Skeletal muscle tissue (tissue), 3 donors: ENCODE measurements at regions not wholly inside any gene's neighbourhood (a gene's known extent, or its start where the extent isn't known, plus 50 kb on each side); places are given as distances from the start of the nearest gene placed in this dataset.
A peak's percentile ranks its signal among the peaks of the same experiment; 100 is the strongest.

Experiments
- H3K27ac ChIP-seq: one replicate; pipeline ENCODE4 v1.7.0; 2013; ENCODE audit warnings: mild to moderate bottlenecking, low read depth, low read length, inconsistent platforms
- H3K27me3 ChIP-seq, 3 donors: one replicate each; pipeline ENCODE4 v1.7.0; 2013; ENCODE audit warnings: low read length in 3 of 3; ENCODE audit not compliant: control insufficient read depth in 3 of 3, insufficient read depth in 3 of 3
- H3K36me3 ChIP-seq, 3 donors: one replicate each; pipeline ENCODE4 v1.7.0; 2013; ENCODE audit warnings: low read length in 3 of 3; ENCODE audit not compliant: control insufficient read depth in 3 of 3, insufficient read depth in 3 of 3
- H3K4me1 ChIP-seq, 3 donors: one replicate each; pipeline ENCODE4 v1.7.0; 2013; ENCODE audit warnings: low read length in 3 of 3, mild to moderate bottlenecking in 3 of 3; ENCODE audit not compliant: control insufficient read depth in 3 of 3, insufficient read depth in 3 of 3
- H3K4me3 ChIP-seq, 3 donors: one replicate each; pipeline ENCODE4 v1.7.0; 2013; ENCODE audit warnings: low read length in 3 of 3
- H3K9ac ChIP-seq, 3 donors: one replicate each; pipeline ENCODE4 v1.7.0; 2013; ENCODE audit warnings: low read length in 3 of 3, mild to moderate bottlenecking in 3 of 3, moderate library complexity in 2 of 3, low read depth in 1 of 3
- H3K9me3 ChIP-seq, 3 donors: one replicate each; pipeline ENCODE4 v1.7.0; 2013; ENCODE audit warnings: low read length in 3 of 3; ENCODE audit not compliant: control insufficient read depth in 3 of 3
- donor health status: Osteomylitis.

GRCh38 chr3:22977650-22978289, 225.4 kb upstream of the UBE2E2 start:
- H3K36me3 ChIP-seq: no peaks in the 10 kb centered on the region
- H3K9me3 ChIP-seq: peaks cover 0 to 4% (median 0%) of the 10 kb centered on the region in 3 donors
- no peak overlapping the region for H3K27ac ChIP-seq

GRCh38 chr3:22979581-22979980, 223.5 kb upstream of the UBE2E2 start:
- Histone ChIP-seq H3K27ac (no peak overlapping the region), H3K9me3 (no peaks in the 10 kb centered on the region), H3K9ac (no peak overlapping the region), H3K27me3 (no peaks in the 10 kb centered on the region), H3K36me3 (no peaks in the 10 kb centered on the region), H3K4me3 (no peak overlapping the region), H3K4me1 (peaks cover 0 to 2% (median 0%) of the 10 kb centered on the region in 3 donors)

More at GRCh38 chr3:22977650-22978289, 225.4 kb upstream of the UBE2E2 start:
- peaks cover 0 to 2% (median 0%) of the 10 kb centered on the region in 3 donors for H3K4me1 ChIP-seq
- H3K27me3 ChIP-seq: no peaks in the 10 kb centered on the region
- no peak overlapping the region for H3K4me3 ChIP-seq
- H3K9ac ChIP-seq: no peak overlapping the region

GRCh38 chr3:22980346-22980745, 222.8 kb upstream of the UBE2E2 start:
- Histone ChIP-seq H3K36me3 (no peaks in the 10 kb centered on the region), H3K27ac (no peak overlapping the region), H3K4me1 (peaks cover 0 to 2% (median 0%) of the 10 kb centered on the region in 3 donors), H3K27me3 (no peaks in the 10 kb centered on the region), H3K9me3 (peaks cover 0 to under 1% (median 0%) of the 10 kb centered on the region in 3 donors), H3K4me3 (no peak overlapping the region), H3K9ac (no peak overlapping the region)

- no peak overlapping the region for H3K4me3 ChIP-seq
- no peaks in the 10 kb centered on the region for H3K36me3 ChIP-seq
- no peak overlapping the region for H3K9ac ChIP-seq
- no peaks in the 10 kb centered on the region for H3K27me3 ChIP-seq
- H3K27ac ChIP-seq: no peak overlapping the region
- H3K4me1 ChIP-seq: peaks cover 0 to 2% (median 0%) of the 10 kb centered on the region in 3 donors
- H3K9me3 ChIP-seq: peaks cover 0 to 3% (median 3%) of the 10 kb centered on the region in 3 donors
Observed at GRCh38 chr3:22981166-22981565, 222.0 kb upstream of the UBE2E2 start.

- no peak overlapping the region for H3K4me3 ChIP-seq
- no peaks in the 10 kb centered on the region for H3K36me3 ChIP-seq
- H3K27ac ChIP-seq: no peak overlapping the region
- peaks cover 0 to 3% (median 3%) of the 10 kb centered on the region in 3 donors for H3K9me3 ChIP-seq
- no peak overlapping the region for H3K9ac ChIP-seq
- peaks cover 0 to 2% (median 0%) of the 10 kb centered on the region in 3 donors for H3K4me1 ChIP-seq
- H3K27me3 ChIP-seq: no peaks in the 10 kb centered on the region
Observed at GRCh38 chr3:22981861-22982260, 221.3 kb upstream of the UBE2E2 start.

GRCh38 chr3:22982981-22983587, 220.0 kb upstream of the UBE2E2 start:
- Histone ChIP-seq H3K9me3 (peaks cover 0 to 3% (median 3%) of the 10 kb centered on the region in 3 donors), H3K4me1 (no peaks in the 10 kb centered on the region), H3K4me3 (peak overlapping the region in 1 of 3 donors; percentile 3), H3K27ac (no peak overlapping the region), H3K36me3 (no peaks in the 10 kb centered on the region), H3K9ac (no peak overlapping the region), H3K27me3 (no peaks in the 10 kb centered on the region)

GRCh38 chr3:22986958-22987357, 216.2 kb upstream of the UBE2E2 start:
- Histone ChIP-seq H3K9ac (no peak overlapping the region), H3K4me3 (no peak overlapping the region), H3K9me3 (peaks cover 0 to 3% (median 3%) of the 10 kb centered on the region in 3 donors), H3K36me3 (no peaks in the 10 kb centered on the region), H3K4me1 (no peaks in the 10 kb centered on the region), H3K27ac (no peak overlapping the region), H3K27me3 (no peaks in the 10 kb centered on the region)

GRCh38 chr3:22988566-22988965, 214.6 kb upstream of the UBE2E2 start:
- H3K4me1 ChIP-seq: no peaks in the 10 kb centered on the region
- no peak overlapping the region for H3K9ac ChIP-seq
- no peak overlapping the region for H3K27ac ChIP-seq
- no peaks in the 10 kb centered on the region for H3K36me3 ChIP-seq
- H3K9me3 ChIP-seq: peaks cover 0 to 3% (median 3%) of the 10 kb centered on the region in 3 donors
- no peak overlapping the region for H3K4me3 ChIP-seq
- H3K27me3 ChIP-seq: no peaks in the 10 kb centered on the region

GRCh38 chr3:22989716-22990115, 213.4 kb upstream of the UBE2E2 start:
- Histone ChIP-seq H3K4me3 (no peak overlapping the region), H3K4me1 (no peaks in the 10 kb centered on the region), H3K27ac (no peak overlapping the region), H3K9me3 (peaks cover 0 to 3% (median 3%) of the 10 kb centered on the region in 3 donors), H3K9ac (no peak overlapping the region), H3K36me3 (no peaks in the 10 kb centered on the region), H3K27me3 (no peaks in the 10 kb centered on the region)
